Mesenchymal stem cell (in vitro differentiated cells and primary cell): ENCODE measurements at regions not wholly inside any gene's neighbourhood (a gene's known extent, or its start where the extent isn't known, plus 50 kb on each side); places are given as distances from the start of the nearest gene placed in this dataset.

Experiments
- DNase-seq: peaks from one replicate; pipeline ENCODE4 v3.0.0-alpha.2; 2013
- H2AFZ ChIP-seq: one replicate; pipeline ENCODE4 v1.6.1; 2013; ENCODE audit warnings: low read depth, mild to moderate bottlenecking, control low read depth, inconsistent platforms, low read length, moderate library complexity
- H2AK5ac ChIP-seq: 2 replicates; pipeline ENCODE4 v1.6.1; 2013; ENCODE audit warnings: low read length, moderate library complexity, mild to moderate bottlenecking, inconsistent platforms; ENCODE audit not compliant: severe bottlenecking
- H2BK120ac ChIP-seq: one replicate; pipeline ENCODE4 v1.6.1; 2013; ENCODE audit warnings: low read depth, mild to moderate bottlenecking, inconsistent platforms, low read length, moderate library complexity
- H2BK12ac ChIP-seq, 2 experiments: one replicate each; pipeline ENCODE4 v1.6.1; 2013; ENCODE audit warnings: inconsistent platforms in 2 of 2, low read length in 2 of 2, mild to moderate bottlenecking in 2 of 2, moderate library complexity in 2 of 2, control low read depth in 1 of 2
- H2BK15ac ChIP-seq: one replicate; pipeline ENCODE4 v1.6.1; 2013; ENCODE audit warnings: mild to moderate bottlenecking, low read depth, inconsistent platforms; ENCODE audit not compliant: poor library complexity, severe bottlenecking
- H2BK5ac ChIP-seq: 2 replicates; pipeline ENCODE4 v1.6.1; 2013; ENCODE audit warnings: low read depth, mild to moderate bottlenecking, low read length, control low read depth, inconsistent platforms; ENCODE audit not compliant: poor library complexity, severe bottlenecking
- H3K14ac ChIP-seq, 2 experiments: one replicate each; pipeline ENCODE4 v1.6.1; 2013; ENCODE audit warnings: inconsistent platforms in 2 of 2, low read length in 2 of 2, control low read depth in 1 of 2, mild to moderate bottlenecking in 1 of 2, moderate library complexity in 1 of 2
- H3K18ac ChIP-seq, 2 experiments: one replicate each; pipeline ENCODE4 v1.6.1; 2013; ENCODE audit warnings: inconsistent platforms in 2 of 2, low read length in 2 of 2, control low read depth in 1 of 2, low read depth in 1 of 2, mild to moderate bottlenecking in 1 of 2
- H3K23ac ChIP-seq, 2 experiments: one replicate each; pipeline ENCODE4 v1.6.1; 2013; ENCODE audit warnings: inconsistent platforms in 2 of 2, low read length in 2 of 2, mild to moderate bottlenecking in 2 of 2, moderate library complexity in 2 of 2, control low read depth in 1 of 2
- H3K27ac ChIP-seq: 2 replicates; pipeline ENCODE4 v1.5.1; 2013; ENCODE audit warnings: mild to moderate bottlenecking, moderate library complexity, low read length, control low read depth, inconsistent platforms; ENCODE audit not compliant: poor library complexity, severe bottlenecking
- H3K27me3 ChIP-seq, 2 experiments: 2 replicates each; pipeline versions ENCODE4 v1.6.1 to v1.7.0; 2013; ENCODE audit warnings: low read length in 2 of 2, mild to moderate bottlenecking in 2 of 2, moderate library complexity in 2 of 2, control low read depth in 1 of 2, inconsistent platforms in 1 of 2; ENCODE audit not compliant: control insufficient read depth in 1 of 2, insufficient read depth in 1 of 2
- H3K36me3 ChIP-seq, 2 experiments: 2 replicates each; pipeline versions ENCODE4 v1.6.1 to v1.7.0; 2013; ENCODE audit warnings: low read length in 2 of 2, control low read depth in 1 of 2, inconsistent platforms in 1 of 2, low read depth in 1 of 2, mild to moderate bottlenecking in 1 of 2; ENCODE audit not compliant: insufficient read depth in 2 of 2, control insufficient read depth in 1 of 2
- H3K4ac ChIP-seq, 2 experiments: one replicate each; pipeline ENCODE4 v1.6.1; 2013; ENCODE audit warnings: inconsistent platforms in 2 of 2, low read length in 2 of 2, mild to moderate bottlenecking in 2 of 2, moderate library complexity in 2 of 2, control low read depth in 1 of 2, low read depth in 1 of 2
- H3K4me1 ChIP-seq: 2 replicates; pipeline ENCODE4 v1.6.1; 2013; ENCODE audit warnings: low read depth, low read length, control low read depth; ENCODE audit not compliant: control insufficient read depth, insufficient read depth
- H3K4me2 ChIP-seq: 2 replicates; pipeline ENCODE4 v1.6.1; 2013; ENCODE audit warnings: low read length, mild to moderate bottlenecking, inconsistent platforms; ENCODE audit not compliant: poor library complexity, severe bottlenecking
- H3K4me3 ChIP-seq, 2 experiments: 2 replicates each; pipeline versions ENCODE4 v1.5.1 to v1.7.0; 2013; ENCODE audit warnings: low read length in 2 of 2, mild to moderate bottlenecking in 2 of 2, control low read depth in 1 of 2, low read depth in 1 of 2; ENCODE audit not compliant: insufficient read depth in 1 of 2
- H3K79me1 ChIP-seq: replicated peaks from 2 replicates; pipeline ENCODE4 v1.6.1; 2013; ENCODE audit warnings: mild to moderate bottlenecking, control low read depth, low read length, inconsistent platforms; ENCODE audit not compliant: poor library complexity, severe bottlenecking
- H3K9ac ChIP-seq: 2 replicates; pipeline ENCODE4 v1.7.0; 2013; ENCODE audit warnings: mild to moderate bottlenecking, low read length, moderate library complexity
- H3K9me3 ChIP-seq: 2 replicates; pipeline ENCODE4 v1.7.0; 2013; ENCODE audit warnings: mild to moderate bottlenecking, low read length; ENCODE audit not compliant: control insufficient read depth
- H4K8ac ChIP-seq: one replicate; pipeline ENCODE4 v1.6.1; 2013; ENCODE audit warnings: inconsistent platforms, mild to moderate bottlenecking, low read length, moderate library complexity
- H4K91ac ChIP-seq: one replicate; pipeline ENCODE4 v1.6.1; 2013; ENCODE audit warnings: mild to moderate bottlenecking, low read length, inconsistent platforms
- WGBS: methylation state at CpG from one replicate; pipeline ENCODE4 v1.1.7; 2013; ENCODE audit warnings: mixed read lengths; 5-methylcytosine and 5-hydroxymethylcytosine counted together

- H2AFZ ChIP-seq: no peak overlapping the region
- H3K23ac ChIP-seq: no peak overlapping the region
- H3K27me3 ChIP-seq: no peaks in the 10 kb centered on the region
- H3K4me2 ChIP-seq: no peak overlapping the region
- H3K36me3 ChIP-seq: no peaks in the 10 kb centered on the region
- H4K91ac ChIP-seq: no peak overlapping the region
- 96% methylated on average over 1 of the region's 2 CpGs for WGBS
- H2AK5ac ChIP-seq: no peak overlapping the region
- no peaks in the 10 kb centered on the region for H3K4me1 ChIP-seq
- H3K9me3 ChIP-seq: no peaks in the 10 kb centered on the region
- no peak overlapping the region for H3K9ac ChIP-seq
- H3K27ac ChIP-seq: no peak overlapping the region
- H2BK5ac ChIP-seq: no peak overlapping the region
- H2BK120ac ChIP-seq: no peak overlapping the region
- H2BK15ac ChIP-seq: no peak overlapping the region
- no peak overlapping the region for H3K4me3 ChIP-seq
- H3K14ac ChIP-seq: no peak overlapping the region
- H3K79me1 ChIP-seq: no peaks in the 10 kb centered on the region
- no peak overlapping the region for H2BK12ac ChIP-seq
- no peak overlapping the region for H3K4ac ChIP-seq
- H3K18ac ChIP-seq: no peak overlapping the region
- DNase-seq: no peak
- H4K8ac ChIP-seq: no peak overlapping the region
Measured at GRCh38 chr5:121025671-121026070, 561.6 kb downstream of the PRR16 start.

GRCh38 chr5:121027636-121028035 is 563.5 kb downstream of the PRR16 start:
- no peaks in the 10 kb centered on the region for H3K4me1 ChIP-seq
- no peak overlapping the region for H2BK15ac ChIP-seq
- no peak overlapping the region for H3K4me3 ChIP-seq
- no peak overlapping the region for H3K27ac ChIP-seq
- no peak overlapping the region for H2BK5ac ChIP-seq
- no peak overlapping the region for H4K8ac ChIP-seq
- no peak overlapping the region for H3K23ac ChIP-seq
- whole genome bisulfite sequencing: 100% methylated on average over 1 of the region's 3 CpGs
- no peak overlapping the region for H2AFZ ChIP-seq
- H3K9ac ChIP-seq: no peak overlapping the region
- H3K4me2 ChIP-seq: no peak overlapping the region
- no peaks in the 10 kb centered on the region for H3K36me3 ChIP-seq
- H3K27me3 ChIP-seq: no peaks in the 10 kb centered on the region
- H3K79me1 ChIP-seq: no peaks in the 10 kb centered on the region
- no peak overlapping the region for H3K4ac ChIP-seq
- no peak overlapping the region for H3K18ac ChIP-seq
- no peak overlapping the region for H3K14ac ChIP-seq
- H2BK120ac ChIP-seq: no peak overlapping the region
- H2AK5ac ChIP-seq: no peak overlapping the region
- no peak overlapping the region for H2BK12ac ChIP-seq
- H4K91ac ChIP-seq: no peak overlapping the region
- no peaks in the 10 kb centered on the region for H3K9me3 ChIP-seq
- no peak for DNase-seq

GRCh38 chr5:121029536-121030245 is 565.6 kb downstream of the PRR16 start:
- no peak overlapping the region for H3K27ac ChIP-seq
- H2BK120ac ChIP-seq: no peak overlapping the region
- WGBS: 100% methylated on average over 1 of the region's 4 CpGs
- H2BK5ac ChIP-seq: no peak overlapping the region
- no peak overlapping the region for H3K23ac ChIP-seq
- H4K91ac ChIP-seq: no peak overlapping the region
- H4K8ac ChIP-seq: no peak overlapping the region
- H3K18ac ChIP-seq: no peak overlapping the region
- H3K79me1 ChIP-seq: no peaks in the 10 kb centered on the region
- no peak overlapping the region for H2BK15ac ChIP-seq
- H3K4me3 ChIP-seq: no peak overlapping the region
- no peaks in the 10 kb centered on the region for H3K36me3 ChIP-seq
- no peak overlapping the region for H3K9ac ChIP-seq
- H3K4me1 ChIP-seq: no peaks in the 10 kb centered on the region
- no peak overlapping the region for H2BK12ac ChIP-seq
- no peak overlapping the region for H2AFZ ChIP-seq
- H3K27me3 ChIP-seq: no peaks in the 10 kb centered on the region
- DNase-seq: no peak
- no peaks in the 10 kb centered on the region for H3K9me3 ChIP-seq
- no peak overlapping the region for H2AK5ac ChIP-seq
- H3K14ac ChIP-seq: no peak overlapping the region
- H3K4me2 ChIP-seq: no peak overlapping the region
- no peak overlapping the region for H3K4ac ChIP-seq

- no peak overlapping the region for H3K9ac ChIP-seq
- H3K79me1 ChIP-seq: no peaks in the 10 kb centered on the region
- no peak overlapping the region for H3K18ac ChIP-seq
- no peak overlapping the region for H3K14ac ChIP-seq
- no peak overlapping the region for H2BK120ac ChIP-seq
- no peak overlapping the region for H4K8ac ChIP-seq
- no peak for DNase-seq
- no peak overlapping the region for H4K91ac ChIP-seq
- H3K23ac ChIP-seq: no peak overlapping the region
- no peaks in the 10 kb centered on the region for H3K27me3 ChIP-seq
- no peaks in the 10 kb centered on the region for H3K9me3 ChIP-seq
- H2AFZ ChIP-seq: no peak overlapping the region
- no peak overlapping the region for H2AK5ac ChIP-seq
- H2BK5ac ChIP-seq: no peak overlapping the region
- H2BK15ac ChIP-seq: no peak overlapping the region
- H2BK12ac ChIP-seq: no peak overlapping the region
- no peaks in the 10 kb centered on the region for H3K36me3 ChIP-seq
- 92% methylated on average over 2 of the region's 3 CpGs for WGBS
- no peak overlapping the region for H3K4ac ChIP-seq
- H3K27ac ChIP-seq: no peak overlapping the region
- H3K4me2 ChIP-seq: no peak overlapping the region
- no peak overlapping the region for H3K4me3 ChIP-seq
- no peaks in the 10 kb centered on the region for H3K4me1 ChIP-seq
Measured at GRCh38 chr5:121031491-121031890, 567.4 kb downstream of the PRR16 start.
